SK-N-SH treated with all-trans-retinoic acid at 6 μM for 48 hours (cell line): ENCODE measurements at regions not wholly inside any gene's neighbourhood (a gene's known extent, or its start where the extent isn't known, plus 50 kb on each side); places are given as distances from the start of the nearest gene placed in this dataset.

ENCODE experiments used
- ARNTL ChIP-seq: fragments of 450-650 bp; formaldehyde crosslinking; IDR thresholded peaks from 2 replicates; pipeline ENCODE4 v1.5.0; 2020; ENCODE audit warnings: low read depth, mild to moderate bottlenecking, moderate library complexity, borderline replicate concordance
- BACH2 ChIP-seq: fragments of 250-450 bp; sonication (Bioruptor Pico); IDR thresholded peaks from 2 replicates; pipeline ENCODE4 v1.9.0; 2021; ENCODE audit warnings: mild to moderate bottlenecking, borderline replicate concordance
- CREB5 ChIP-seq: fragments of 250-450 bp; sonication (Bioruptor Pico); IDR thresholded peaks from 2 replicates; pipeline ENCODE4 v1.5.1; 2020; ENCODE audit warnings: low read depth, mild to moderate bottlenecking, moderate library complexity
- ESRRG ChIP-seq: fragments of 250-450 bp; sonication (Bioruptor Pico); IDR thresholded peaks from 2 replicates; pipeline ENCODE4 v1.6.1; 2021; ENCODE audit warnings: mild to moderate bottlenecking
- GLIS3 ChIP-seq: fragments of 250-450 bp; sonication (Bioruptor Pico); IDR thresholded peaks from 2 replicates; pipeline ENCODE4 v1.5.0; 2020; ENCODE audit warnings: mild to moderate bottlenecking, moderate library complexity
- ISL1 ChIP-seq: fragments of 250-450 bp; sonication (Bioruptor Pico); IDR thresholded peaks from 2 replicates; pipeline ENCODE4 v2.1.2; 2022; ENCODE audit warnings: mild to moderate bottlenecking, moderate library complexity
- OSR1 ChIP-seq: fragments of 250-450 bp; sonication (Bioruptor Pico); IDR thresholded peaks from 2 replicates; pipeline ENCODE4 v1.8.0; 2022; ENCODE audit warnings: moderate library complexity, mild to moderate bottlenecking, inconsistent platforms
- PATZ1 ChIP-seq: fragments of 250-450 bp; sonication (Bioruptor Pico); IDR thresholded peaks from 2 replicates; pipeline ENCODE4 v1.8.0; 2020; ENCODE audit warnings: mild to moderate bottlenecking, moderate library complexity, borderline replicate concordance
- RARB ChIP-seq: fragments of 250-450 bp; sonication (Bioruptor Pico); IDR thresholded peaks from 2 replicates; pipeline ENCODE4 v1.8.0; 2021; ENCODE audit warnings: mild to moderate bottlenecking, moderate library complexity
- TCF4 ChIP-seq: fragments of 250-450 bp; sonication (Bioruptor Pico); IDR thresholded peaks from 2 replicates; pipeline ENCODE4 v1.8.0; 2021; ENCODE audit warnings: mild to moderate bottlenecking, moderate library complexity, borderline replicate concordance
- ZC3H10 ChIP-seq: fragments of 250-450 bp; sonication (Bioruptor Pico); IDR thresholded peaks from 2 replicates; pipeline ENCODE4 v1.5.1; 2021; ENCODE audit warnings: mild to moderate bottlenecking, moderate library complexity
- ZFP3 ChIP-seq: fragments of 250-450 bp; sonication (Bioruptor Pico); IDR thresholded peaks from 2 replicates; pipeline ENCODE4 v1.5.0; 2020; ENCODE audit warnings: mild to moderate bottlenecking, moderate library complexity
- ZFP30 ChIP-seq: fragments of 450-650 bp; formaldehyde crosslinking; IDR thresholded peaks from 2 replicates; pipeline ENCODE4 v1.5.0; 2022; ENCODE audit warnings: mild to moderate bottlenecking, moderate library complexity
- ZNF565 ChIP-seq: fragments of 450-650 bp; formaldehyde crosslinking; conservative IDR thresholded peaks from 2 replicates; pipeline ENCODE4 v1.5.0; 2020; ENCODE audit warnings: low read depth, mild to moderate bottlenecking, moderate library complexity

GRCh38 chr13:99648927-99649326 is 147.7 kb downstream of the TM9SF2 start:
- TF ChIP-seq PATZ1 (CRISPR knock-in tag) (no peak), CREB5 (CRISPR knock-in tag) (no peak), ARNTL (CRISPR knock-in tag) (no peak), ESRRG (no peak), ISL1 (no peak), ZC3H10 (no peak), ZNF565 (CRISPR knock-in tag) (no peak), ZFP3 (CRISPR knock-in tag) (no peak), TCF4 (CRISPR knock-in tag) (no peak), RARB (no peak), ZFP30 (CRISPR knock-in tag) (no peak), OSR1 (CRISPR knock-in tag) (no peak), GLIS3 (CRISPR knock-in tag) (no peak), BACH2 (CRISPR knock-in tag) (no peak)
